Raji (cell line): ENCODE measurements at regions not wholly inside any gene's neighbourhood (a gene's known extent, or its start where the extent isn't known, plus 50 kb on each side); places are given as distances from the start of the nearest gene placed in this dataset.

Experiments
- POLR2A ChIP-seq: IDR thresholded peaks from 2 replicates; pipeline ENCODE4 v1.6.1; 2011; ENCODE audit warnings: low read depth, low read length, control low read depth; ENCODE audit not compliant: insufficient read depth

- TF ChIP-seq POLR2A = no peak
Observed at GRCh38 chr14:71687166-71687831, 244.9 kb upstream of the RGS6 start.

GRCh38 chr14:71688576-71688975 lies 243.7 kb upstream of the RGS6 start:
- no peak for TF ChIP-seq POLR2A

GRCh38 chr14:71690478-71690877 lies 241.8 kb upstream of the RGS6 start:
- no peak for TF ChIP-seq POLR2A

- no peak for TF ChIP-seq POLR2A
Observed at GRCh38 chr14:71692496-71692895, 239.7 kb upstream of the RGS6 start.

GRCh38 chr14:71693381-71693780 lies 238.8 kb upstream of the RGS6 start:
- no peak for TF ChIP-seq POLR2A

GRCh38 chr14:71694591-71695530 lies 237.4 kb upstream of the RGS6 start:
- no peak for TF ChIP-seq POLR2A

- no peak for TF ChIP-seq POLR2A
Observed at GRCh38 chr14:71695611-71696350, 236.4 kb upstream of the RGS6 start.

- no peak for TF ChIP-seq POLR2A
Observed at GRCh38 chr14:71698027-71698426, 234.2 kb upstream of the RGS6 start.

GRCh38 chr14:71698673-71699072 lies 233.6 kb upstream of the RGS6 start:
- TF ChIP-seq POLR2A = no peak

- no peak for TF ChIP-seq POLR2A
Observed at GRCh38 chr14:71701990-71702389, 230.2 kb upstream of the RGS6 start.

GRCh38 chr14:71702786-71703185 lies 229.4 kb upstream of the RGS6 start:
- TF ChIP-seq POLR2A = no peak

- no peak for TF ChIP-seq POLR2A
Observed at GRCh38 chr14:71703477-71703876, 228.8 kb upstream of the RGS6 start.

GRCh38 chr14:71704210-71704609 lies 228.0 kb upstream of the RGS6 start:
- TF ChIP-seq POLR2A = no peak

GRCh38 chr14:71705460-71705859 lies 226.8 kb upstream of the RGS6 start:
- TF ChIP-seq POLR2A = no peak

- TF ChIP-seq POLR2A = no peak
Observed at GRCh38 chr14:71709076-71709475, 223.2 kb upstream of the RGS6 start.
